SK-N-SH (cell line): ENCODE measurements at regions not wholly inside any gene's neighbourhood (a gene's known extent, or its start where the extent isn't known, plus 50 kb on each side); places are given as distances from the start of the nearest gene placed in this dataset.

Source experiments
- CTCF ChIA-PET: fragments of 300-600, 350-600 bp; formaldehyde crosslinking; extraction: SDS; loops from one replicate; lab custom pipeline; 2021; lab: Yijun Ruan, JAX
- POLR2A ChIA-PET: fragments of 350-600 bp; sonication (Branson Sonifier 250); formaldehyde crosslinking; extraction: SDS; loops from one replicate; lab custom pipeline; 2020; ENCODE audit warnings: antibody characterized with exemption, inconsistent platforms; lab: Yijun Ruan, JAX
- DNase-seq: peaks from one replicate; pipeline ENCODE4 v3.0.0; 2012
- H2AFZ ChIP-seq: fragments of 200-600 bp; sonication (generic); 2 replicates; pipeline ENCODE4 v1.8.1; 2016; ENCODE audit warnings: antibody characterized with exemption, mild to moderate bottlenecking, low read depth
- H3F3A ChIP-seq: fragments of 200-600 bp; sonication (generic); replicated peaks from 2 replicates; pipeline ENCODE3; 2016; ENCODE audit warnings: antibody characterized with exemption, mild to moderate bottlenecking; ENCODE audit not compliant: insufficient read depth
- H3K27ac ChIP-seq, 2 experiments: fragments of 200-500 bp in 1 of 2; fragments of 200-600 bp in 1 of 2; sonication (Bioruptor generic) in 1 of 2; sonication (generic), shearing (Covaris generic) in 1 of 2; 2 replicates each; pipeline versions ENCODE4 v1.5.1 to v1.6.1; 2014 to 2016; ENCODE audit warnings: low read depth in 2 of 2, inconsistent platforms in 1 of 2, low read length in 1 of 2, mild to moderate bottlenecking in 1 of 2, mixed read lengths in 1 of 2
- H3K27me3 ChIP-seq: fragments of 200-600 bp; sonication (generic), shearing (Covaris generic); 2 replicates; pipeline ENCODE4 v1.6.1; 2016; ENCODE audit warnings: mixed run types; ENCODE audit not compliant: insufficient read depth
- H3K36me3 ChIP-seq, 2 experiments: fragments of 200-500 bp in 1 of 2; fragments of 200-600 bp in 1 of 2; sonication (Bioruptor generic) in 1 of 2; sonication (generic) in 1 of 2; replicated peaks in 1 of 2; 2 replicates each; pipeline versions ENCODE3 to v1.5.1; 2014 to 2016; ENCODE audit warnings: low read length in 1 of 2, mild to moderate bottlenecking in 1 of 2; ENCODE audit not compliant: insufficient read depth in 2 of 2, control insufficient read depth in 1 of 2
- H3K4me1 ChIP-seq, 2 experiments: fragments of 200-500 bp in 1 of 2; fragments of 200-600 bp in 1 of 2; sonication (Bioruptor generic) in 1 of 2; sonication (generic), shearing (Covaris generic) in 1 of 2; 2 replicates each; pipeline versions ENCODE4 v1.5.1 to v1.6.1; 2014 to 2016; ENCODE audit warnings: low read depth in 1 of 2, low read length in 1 of 2, mixed run types in 1 of 2; ENCODE audit not compliant: insufficient read depth in 2 of 2, control insufficient read depth in 1 of 2
- H3K4me2 ChIP-seq: fragments of 200-600 bp; sonication (generic), shearing (Covaris generic); 2 replicates; pipeline ENCODE4 v1.6.1; 2017; ENCODE audit warnings: mixed run types
- H3K4me3 ChIP-seq, 2 experiments: fragments of 200-500 bp in 1 of 2; fragments of 200-600 bp in 1 of 2; sonication (Bioruptor generic) in 1 of 2; sonication (generic), shearing (Covaris generic) in 1 of 2; 2 replicates each; pipeline versions ENCODE4 v1.5.1 to v1.8.1; 2014 to 2016; ENCODE audit warnings: low read depth in 2 of 2, inconsistent platforms in 1 of 2, low read length in 1 of 2, mild to moderate bottlenecking in 1 of 2, mixed read lengths in 1 of 2, moderate library complexity in 1 of 2
- H3K79me2 ChIP-seq: fragments of 200-600 bp; sonication (generic); 2 replicates; pipeline ENCODE4 v1.8.1; 2017; ENCODE audit warnings: mild to moderate bottlenecking; ENCODE audit not compliant: insufficient read depth
- H3K9ac ChIP-seq: fragments of 200-600 bp; sonication (generic); 2 replicates; pipeline ENCODE4 v1.6.1; 2017; ENCODE audit warnings: mixed run types
- H3K9me2 ChIP-seq: fragments of 200-600 bp; sonication (generic); 2 replicates; pipeline ENCODE4 v1.6.1; 2017; ENCODE audit warnings: mixed run types
- H3K9me3 ChIP-seq: fragments of 200-600 bp; sonication (generic); 2 replicates; pipeline ENCODE4 v1.6.1; 2017; ENCODE audit warnings: mixed run types, mild to moderate bottlenecking, moderate library complexity
- H4K20me1 ChIP-seq: fragments of 200-600 bp; sonication (generic); 2 replicates; pipeline ENCODE4 v1.6.1; 2017; ENCODE audit warnings: mild to moderate bottlenecking, mixed run types; ENCODE audit not compliant: insufficient read depth
- CTCF ChIP-seq: fragments of 200-600 bp; sonication (generic); IDR thresholded peaks from 2 replicates; pipeline ENCODE4 v1.6.1; 2017; ENCODE audit warnings: antibody characterized with exemption, mild to moderate bottlenecking, moderate library complexity
- EP300 ChIP-seq, 2 experiments: IDR thresholded peaks; 2 replicates each; pipeline versions ENCODE4 v1.4.0 to v1.6.1; 2012; ENCODE audit warnings: borderline replicate concordance in 1 of 2, low read depth in 1 of 2, low read length in 1 of 2
- FOSL2 ChIP-seq: IDR thresholded peaks from 2 replicates; pipeline ENCODE4 v1.4.0; 2012; ENCODE audit warnings: low read depth, mild to moderate bottlenecking, moderate library complexity, borderline replicate concordance
- FOXJ3 ChIP-seq: sonication (generic); formaldehyde crosslinking; IDR thresholded peaks from 2 replicates; pipeline ENCODE4 v1.5.1; 2020; ENCODE audit warnings: mild to moderate bottlenecking, missing genetic modification reagents
- IRF3 ChIP-seq: fragments of 150-350 bp; IDR thresholded peaks from 2 replicates; pipeline ENCODE4 v1.6.1; 2016; ENCODE audit warnings: mild to moderate bottlenecking, low read depth, low read length
- JUND ChIP-seq: IDR thresholded peaks from 2 replicates; pipeline ENCODE4 v1.4.0; 2012
- MEF2A ChIP-seq: IDR thresholded peaks from 2 replicates; pipeline ENCODE4 v1.4.0; 2012; ENCODE audit warnings: low read depth, borderline replicate concordance
- NRF1 ChIP-seq: IDR thresholded peaks from 2 replicates; pipeline ENCODE4 v1.6.1; 2012; ENCODE audit warnings: low read depth, mild to moderate bottlenecking, low read length
- PBX3 ChIP-seq: IDR thresholded peaks from 2 replicates; pipeline ENCODE4; 2012
- POLR2AphosphoS5 ChIP-seq: IDR thresholded peaks from 2 replicates; pipeline ENCODE4 v1.6.1; 2012; ENCODE audit warnings: low read depth, low read length
- RCOR1 ChIP-seq: fragments of 150-350 bp; IDR thresholded peaks from 2 replicates; pipeline ENCODE4 v1.6.1; 2017; ENCODE audit warnings: antibody characterized with exemption, low read length
- TAF1 ChIP-seq: IDR thresholded peaks from 2 replicates; pipeline ENCODE4 v1.6.1; 2012; ENCODE audit warnings: low read depth, mild to moderate bottlenecking, low read length, moderate library complexity, borderline replicate concordance
- TCF12 ChIP-seq: IDR thresholded peaks from 2 replicates; pipeline ENCODE4 v1.4.0; 2012
- ZBTB33 ChIP-seq: IDR thresholded peaks from 2 replicates; pipeline ENCODE4 v1.4.0; 2012; ENCODE audit warnings: low read depth, borderline replicate concordance
- WGBS: methylation state at CpG from one replicate; pipeline ENCODE4 v1.1.6; 2017; ENCODE audit warnings: low lambda C conversion rate; 5-methylcytosine and 5-hydroxymethylcytosine counted together

GRCh38 chr12:19706936-19707335, 267.6 kb downstream of the AEBP2 start:
- POLR2A ChIA-PET, result no interaction called here
- CTCF ChIA-PET, result no interaction called here
- Histone ChIP-seq H3K9me3 (peaks cover 22% of the 10 kb centered on the region; the same call in 1 of the 2 replicates), H3K27ac (no peak overlapping the region), H4K20me1 (no peaks in the 10 kb centered on the region), H3K27me3 (no peaks in the 10 kb centered on the region), H3F3A (peaks cover 20% of the 10 kb centered on the region), H3K4me1 (peaks cover 0 to 11% of the 10 kb centered on the region in 2 experiments; a peak in 1 of 4 replicates), H3K4me3 (no peak overlapping the region), H3K9me2 (no peaks in the 10 kb centered on the region), H3K9ac (no peak overlapping the region), H3K36me3 (no peaks in the 10 kb centered on the region), H3K4me2 (no peak overlapping the region), H3K79me2 (no peaks in the 10 kb centered on the region), H2AFZ (no peak overlapping the region)
- 43% methylated on average over 1 of the region's 1 CpG for WGBS
- no peak for DNase-seq
- TF ChIP-seq ZBTB33, result no peak
- no peak for TF ChIP-seq NRF1
- TF ChIP-seq FOXJ3 (CRISPR knock-in tag), result no peak
- no peak for TF ChIP-seq RCOR1
- no peak for TF ChIP-seq IRF3
- TF ChIP-seq FOSL2, result no peak
- no peak for TF ChIP-seq POLR2AphosphoS5

GRCh38 chr12:19707948-19708409, 268.7 kb downstream of the AEBP2 start:
- Histone ChIP-seq H3K9me3 (peaks cover 15% of the 10 kb centered on the region; the same call in 1 of the 2 replicates), H2AFZ (no peak overlapping the region), H3K79me2 (no peaks in the 10 kb centered on the region), H3K9me2 (no peaks in the 10 kb centered on the region), H3F3A (peaks cover 29% of the 10 kb centered on the region), H3K4me2 (no peak overlapping the region), H3K4me3 (no peak overlapping the region), H3K27me3 (no peaks in the 10 kb centered on the region), H3K27ac (peak overlapping the region in 1 of 2 experiments; percentile 29; a peak in 2 of 4 replicates), H4K20me1 (no peaks in the 10 kb centered on the region), H3K9ac (no peak overlapping the region), H3K36me3 (no peaks in the 10 kb centered on the region), H3K4me1 (peaks cover 0 to 11% of the 10 kb centered on the region in 2 experiments; a peak in 1 of 4 replicates)
- ChIA-PET POLR2A (no interaction called here), CTCF (no interaction called here)
- no peak for DNase-seq
- TF ChIP-seq FOSL2 (peak; percentile 25; the same call in 1 of the 2 replicates), CTCF (peak; percentile 44), JUND (peak; percentile 25), TAF1 (no peak), MEF2A (peak; percentile 32; the same call in 1 of the 2 replicates), EP300 (IDR thresholded peaks at IDR 0.05; ENCODE audit: borderline replicate concordance in 1 of 2, low read depth in 1 of 2, low read length in 1 of 2) (peak in 1 of 2 experiments; percentile 55; a peak in 1 of 4 replicates), PBX3 (peak; percentile 51; the same call in 1 of the 2 replicates), RCOR1 (no peak), TCF12 (peak; percentile 57)
- 49% methylated on average over 6 of the region's 6 CpGs for WGBS
